Activated B cell treated with CpG ODN at 0.5 μM for 24 hours (primary cell): ENCODE measurements at regions not wholly inside any gene's neighbourhood (a gene's known extent, or its start where the extent isn't known, plus 50 kb on each side); places are given as distances from the start of the nearest gene placed in this dataset.

Source experiments
- ATAC-seq: fragments of 200-7000 bp; cut with Tn5 transposase; one replicate; pipeline ENCODE4 v1.10.0; 2021; ENCODE audit warnings: low read depth, mild to moderate bottlenecking, moderate library complexity
- CTCF ChIA-PET: fragments of 350-600 bp; sonication (Branson Sonifier 250); formaldehyde crosslinking; loops from one replicate; lab custom pipeline; 2021; ENCODE audit warnings: antibody characterized with exemption; lab: Charles Lee
- POLR2A ChIA-PET: fragments of 350-600 bp; sonication (Branson Sonifier 250); formaldehyde crosslinking; loops from one replicate; lab custom pipeline; 2021; ENCODE audit warnings: antibody characterized with exemption; lab: Charles Lee
- DNase-seq: peaks from one replicate; pipeline ENCODE4 v3.0.0; 2022
- H3K27ac Mint-ChIP-seq: one replicate; pipeline ENCODE4 v1.8.0; 2020; ENCODE audit warnings: mixed read lengths
- H3K27me3 Mint-ChIP-seq: one replicate; pipeline ENCODE4 v1.8.0; 2021; ENCODE audit warnings: mixed read lengths
- H3K36me3 Mint-ChIP-seq: one replicate; pipeline ENCODE4 v1.8.0; 2021; ENCODE audit warnings: low read depth, mixed read lengths
- H3K4me1 Mint-ChIP-seq: one replicate; pipeline ENCODE4 v1.8.0; 2021; ENCODE audit warnings: mixed read lengths
- H3K4me3 Mint-ChIP-seq: one replicate; pipeline ENCODE4 v1.8.0; 2020; ENCODE audit warnings: mild to moderate bottlenecking, mixed read lengths
- H3K9me3 Mint-ChIP-seq: one replicate; pipeline ENCODE4 v1.8.0; 2020; ENCODE audit warnings: mixed read lengths
- intact Hi-C: fragments of 100-400 bp; cut with micrococcal nuclease; formaldehyde crosslinking; loops from one replicate; pipeline ENCODE4 v1.15.1; 2024
- TF ChIP-seq, protein P1 (sequence below): fragments of 200-600 bp; IDR thresholded peaks from one replicate; pipeline ENCODE4 v1.8.0; 2022; ENCODE audit warnings: antibody characterized with exemption, mild to moderate bottlenecking

DNA sequence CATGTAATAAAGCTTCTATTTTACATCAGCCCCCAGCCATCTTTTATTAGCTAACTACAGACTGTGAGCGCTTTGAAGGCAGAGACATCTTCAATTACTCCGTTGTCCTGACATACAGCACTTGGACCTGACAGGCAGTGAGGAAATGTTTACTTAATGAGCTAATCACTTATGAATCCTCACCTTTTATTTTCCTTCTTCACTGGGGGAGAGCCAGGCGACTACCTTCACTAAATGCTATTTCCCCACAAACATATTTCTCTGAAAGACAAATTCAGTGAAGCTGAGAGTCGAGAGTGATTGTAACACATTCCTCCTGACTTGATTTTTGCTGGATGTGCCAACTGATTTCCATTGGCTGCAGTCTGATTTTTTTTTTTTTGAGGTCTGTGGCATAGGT lies 192.1 kb upstream of the CLINT1 start:
- intact Hi-C loops = no loop called here
- TF ChIP-seq, protein P1, sequence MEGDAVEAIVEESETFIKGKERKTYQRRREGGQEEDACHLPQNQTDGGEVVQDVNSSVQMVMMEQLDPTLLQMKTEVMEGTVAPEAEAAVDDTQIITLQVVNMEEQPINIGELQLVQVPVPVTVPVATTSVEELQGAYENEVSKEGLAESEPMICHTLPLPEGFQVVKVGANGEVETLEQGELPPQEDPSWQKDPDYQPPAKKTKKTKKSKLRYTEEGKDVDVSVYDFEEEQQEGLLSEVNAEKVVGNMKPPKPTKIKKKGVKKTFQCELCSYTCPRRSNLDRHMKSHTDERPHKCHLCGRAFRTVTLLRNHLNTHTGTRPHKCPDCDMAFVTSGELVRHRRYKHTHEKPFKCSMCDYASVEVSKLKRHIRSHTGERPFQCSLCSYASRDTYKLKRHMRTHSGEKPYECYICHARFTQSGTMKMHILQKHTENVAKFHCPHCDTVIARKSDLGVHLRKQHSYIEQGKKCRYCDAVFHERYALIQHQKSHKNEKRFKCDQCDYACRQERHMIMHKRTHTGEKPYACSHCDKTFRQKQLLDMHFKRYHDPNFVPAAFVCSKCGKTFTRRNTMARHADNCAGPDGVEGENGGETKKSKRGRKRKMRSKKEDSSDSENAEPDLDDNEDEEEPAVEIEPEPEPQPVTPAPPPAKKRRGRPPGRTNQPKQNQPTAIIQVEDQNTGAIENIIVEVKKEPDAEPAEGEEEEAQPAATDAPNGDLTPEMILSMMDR = no peak
- Mint-ChIP-seq H3K9me3 (no peaks in the 10 kb centered on the region), H3K27me3 (peaks cover 15% of the 10 kb centered on the region), H3K4me1 (no peaks in the 10 kb centered on the region), H3K27ac (no peak overlapping the region), H3K36me3 (no peaks in the 10 kb centered on the region), H3K4me3 (no peak overlapping the region)
- ChIA-PET CTCF (no interaction called here), POLR2A (no interaction called here)
- ATAC-seq (no peak), DNase-seq (no peak)

DNA sequence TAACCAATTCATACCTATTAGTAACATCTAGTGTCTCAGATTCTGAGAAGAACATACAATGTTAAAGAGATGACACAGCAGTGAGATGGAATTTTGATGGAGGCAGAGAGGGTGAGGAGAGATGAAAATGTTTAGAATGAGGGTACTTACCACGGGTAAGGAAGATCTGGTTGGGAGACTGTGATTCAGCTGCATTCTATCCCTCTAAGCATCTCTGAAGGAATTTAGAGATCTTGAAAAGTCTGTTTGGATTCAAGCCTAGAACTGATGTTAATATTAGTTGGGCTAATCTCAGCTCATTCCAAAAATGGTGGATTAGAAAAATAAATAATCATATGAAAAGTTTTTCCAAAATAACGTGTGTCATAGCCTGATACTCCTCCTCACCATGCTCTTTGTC lies 191.5 kb upstream of the CLINT1 start:
- intact Hi-C loops = no loop called here
- H3K9me3 Mint-ChIP-seq = no peaks in the 10 kb centered on the region
- H3K4me3 Mint-ChIP-seq = no peak overlapping the region
- no peak for ATAC-seq
- TF ChIP-seq, protein P1 = no peak
- DNase-seq = no peak
- no peak overlapping the region for H3K27ac Mint-ChIP-seq
- CTCF ChIA-PET = no interaction called here
- no peaks in the 10 kb centered on the region for H3K36me3 Mint-ChIP-seq
- H3K27me3 Mint-ChIP-seq = peaks cover 19% of the 10 kb centered on the region
- H3K4me1 Mint-ChIP-seq = no peaks in the 10 kb centered on the region
- POLR2A ChIA-PET = no interaction called here

- peaks cover 2% of the 10 kb centered on the region for H3K9me3 Mint-ChIP-seq
- TF ChIP-seq, protein P1 = no peak
- H3K4me3 Mint-ChIP-seq = no peak overlapping the region
- ChIA-PET CTCF (interaction anchor here (0.7 kb wide), 1 partner anchor 1057 kb away, joined by 3 read pairs; no protein-coding TSS in a partner anchor), POLR2A (no interaction called here)
- no peak for DNase-seq
- H3K36me3 Mint-ChIP-seq = no peaks in the 10 kb centered on the region
- no peak overlapping the region for H3K27ac Mint-ChIP-seq
- no peak for ATAC-seq
- intact Hi-C loops = no loop called here
- peaks cover 19% of the 10 kb centered on the region for H3K27me3 Mint-ChIP-seq
- no peaks in the 10 kb centered on the region for H3K4me1 Mint-ChIP-seq
Observed at GRCh38 chr5:158049459-158049858, 190.5 kb upstream of the CLINT1 start.

GRCh38 chr5:158045696-158046095 lies 186.8 kb upstream of the CLINT1 start:
- ATAC-seq (no peak), DNase-seq (no peak)
- H3K36me3 Mint-ChIP-seq = no peaks in the 10 kb centered on the region
- peaks cover 13% of the 10 kb centered on the region for H3K27me3 Mint-ChIP-seq
- H3K9me3 Mint-ChIP-seq = peaks cover 3% of the 10 kb centered on the region
- TF ChIP-seq, protein P1 = no peak
- H3K4me3 Mint-ChIP-seq = no peak overlapping the region
- no peak overlapping the region for H3K27ac Mint-ChIP-seq
- no peaks in the 10 kb centered on the region for H3K4me1 Mint-ChIP-seq
- intact Hi-C loops = no loop called here
- ChIA-PET POLR2A (no interaction called here), CTCF (no interaction called here)

- Mint-ChIP-seq H3K4me3 (no peak overlapping the region), H3K36me3 (peaks cover 2% of the 10 kb centered on the region), H3K9me3 (peaks cover 8% of the 10 kb centered on the region), H3K27ac (no peak overlapping the region), H3K4me1 (no peaks in the 10 kb centered on the region), H3K27me3 (peaks cover 2% of the 10 kb centered on the region)
- ATAC-seq = no peak
- intact Hi-C loops = no loop called here
- ChIA-PET CTCF (no interaction called here), POLR2A (no interaction called here)
- TF ChIP-seq, protein P1 = no peak
- no peak for DNase-seq
Observed at GRCh38 chr5:158039911-158040347, 181.0 kb upstream of the CLINT1 start.
